Astrocyte (in vitro differentiated cells and primary cell): ENCODE measurements at regions not wholly inside any gene's neighbourhood (a gene's known extent, or its start where the extent isn't known, plus 50 kb on each side); places are given as distances from the start of the nearest gene placed in this dataset.

Experiments
- DNase-seq: peaks from one replicate; pipeline ENCODE4 v3.0.0-alpha.2; 2010; ENCODE audit warnings: low read depth
- FAIRE-seq: peaks from 2 replicates; lab custom pipeline; 2011; peaks lifted over from hg19 to GRCh38; lab: Jason Lieb, UNC
- H2AFZ ChIP-seq: 2 replicates; pipeline ENCODE4 v1.6.0; 2012; ENCODE audit warnings: low read depth, low read length, inconsistent platforms
- H3K27ac ChIP-seq: 2 replicates; pipeline ENCODE4 v1.5.1; 2011; ENCODE audit warnings: low read depth, low read length, inconsistent platforms
- H3K27me3 ChIP-seq: 2 replicates; pipeline ENCODE4 v1.6.0; 2011; ENCODE audit warnings: low read length, inconsistent platforms; ENCODE audit not compliant: insufficient read depth
- H3K36me3 ChIP-seq: 2 replicates; pipeline ENCODE4 v1.5.1; 2011; ENCODE audit warnings: low read length, inconsistent platforms; ENCODE audit not compliant: insufficient read depth
- H3K4me1 ChIP-seq: 2 replicates; pipeline ENCODE4 v1.5.1; 2011; ENCODE audit warnings: low read length, inconsistent platforms; ENCODE audit not compliant: insufficient read depth
- H3K4me2 ChIP-seq: 2 replicates; pipeline ENCODE4 v1.6.0; 2012; ENCODE audit warnings: low read length, inconsistent platforms
- H3K4me3 ChIP-seq: 2 replicates; pipeline ENCODE4 v1.5.1; 2011; ENCODE audit warnings: low read depth, mild to moderate bottlenecking, low read length, inconsistent platforms; ENCODE audit not compliant: insufficient read depth
- H3K79me2 ChIP-seq: 2 replicates; pipeline ENCODE4 v1.6.0; 2012; ENCODE audit warnings: mild to moderate bottlenecking, low read length, inconsistent platforms; ENCODE audit not compliant: insufficient read depth
- H3K9ac ChIP-seq: 2 replicates; pipeline ENCODE4 v1.6.0; 2012; ENCODE audit warnings: mild to moderate bottlenecking, low read length, inconsistent platforms
- H3K9me3 ChIP-seq: 2 replicates; pipeline ENCODE4 v1.5.1; 2012; ENCODE audit warnings: low read depth, mild to moderate bottlenecking, low read length, inconsistent platforms; ENCODE audit not compliant: insufficient read depth
- H4K20me1 ChIP-seq: 2 replicates; pipeline ENCODE4 v1.6.0; 2012; ENCODE audit warnings: low read length, inconsistent platforms; ENCODE audit not compliant: insufficient read depth
- H3K27ac Mint-ChIP-seq: one replicate; pipeline ENCODE4 v1.8.0; 2021; ENCODE audit warnings: mild to moderate bottlenecking, mixed read lengths; ENCODE audit not compliant: unreplicated experiment
- H3K27me3 Mint-ChIP-seq: one replicate; pipeline ENCODE4 v1.8.0; 2021; ENCODE audit warnings: low read depth, mixed read lengths; ENCODE audit not compliant: unreplicated experiment
- H3K36me3 Mint-ChIP-seq: one replicate; pipeline ENCODE4 v1.8.0; 2021; ENCODE audit warnings: low read depth, mixed read lengths; ENCODE audit not compliant: unreplicated experiment
- H3K4me1 Mint-ChIP-seq: one replicate; pipeline ENCODE4 v1.8.0; 2021; ENCODE audit warnings: low read depth, mixed read lengths; ENCODE audit not compliant: unreplicated experiment
- H3K4me3 Mint-ChIP-seq: one replicate; pipeline ENCODE4 v1.8.0; 2021; ENCODE audit warnings: mild to moderate bottlenecking, moderate library complexity, mixed read lengths; ENCODE audit not compliant: unreplicated experiment
- H3K9me3 Mint-ChIP-seq: one replicate; pipeline ENCODE4 v1.8.0; 2021; ENCODE audit warnings: mild to moderate bottlenecking, mixed read lengths; ENCODE audit not compliant: unreplicated experiment
- CTCF ChIP-seq: IDR thresholded peaks from 2 replicates; pipeline ENCODE4 v1.5.1; 2011; ENCODE audit warnings: low read depth, mild to moderate bottlenecking, inconsistent platforms, low read length, moderate library complexity; ENCODE audit not compliant: insufficient read depth
- EZH2 ChIP-seq: IDR thresholded peaks from 2 replicates; pipeline ENCODE4 v1.6.1; 2012; ENCODE audit warnings: mild to moderate bottlenecking, low read length, inconsistent platforms; ENCODE audit not compliant: insufficient read depth

- Mint-ChIP-seq H3K27ac (no peak overlapping the region), H3K4me3 (no peak overlapping the region), H3K36me3 (no peaks in the 10 kb centered on the region), H3K4me1 (peaks cover 19% of the 10 kb centered on the region), H3K9me3 (no peaks in the 10 kb centered on the region), H3K27me3 (no peaks in the 10 kb centered on the region)
- H3K27ac ChIP-seq, result no peak overlapping the region
- H3K9me3 ChIP-seq, result no peaks in the 10 kb centered on the region
- H3K9ac ChIP-seq, result no peak overlapping the region
- no peaks in the 10 kb centered on the region for H4K20me1 ChIP-seq
- H3K4me3 ChIP-seq, result no peak overlapping the region
- no peak overlapping the region for H2AFZ ChIP-seq
- H3K4me1 ChIP-seq, result no peaks in the 10 kb centered on the region
- H3K4me2 ChIP-seq, result no peak overlapping the region
- TF ChIP-seq CTCF (no peak), EZH2 (no peak)
- H3K79me2 ChIP-seq, result no peaks in the 10 kb centered on the region
- no peak for DNase-seq
- no peak for FAIRE-seq
- H3K36me3 ChIP-seq, result no peaks in the 10 kb centered on the region
- no peaks in the 10 kb centered on the region for H3K27me3 ChIP-seq
Measured at GRCh38 chr16:80263848-80264694, 276.7 kb upstream of the DYNLRB2 start.

- H3K4me3 Mint-ChIP-seq, result no peak overlapping the region
Measured at GRCh38 chr16:80263181-80263823, 277.5 kb upstream of the DYNLRB2 start.

More at GRCh38 chr16:80263181-80263823, 277.5 kb upstream of the DYNLRB2 start:
- H3K36me3 Mint-ChIP-seq, result no peaks in the 10 kb centered on the region
- no peak overlapping the region for H2AFZ ChIP-seq
- no peaks in the 10 kb centered on the region for H3K9me3 Mint-ChIP-seq
- no peaks in the 10 kb centered on the region for H3K27me3 Mint-ChIP-seq
- no peaks in the 10 kb centered on the region for H3K79me2 ChIP-seq
- no peak overlapping the region for H3K27ac ChIP-seq
- no peak overlapping the region for H3K4me2 ChIP-seq
- H3K4me1 Mint-ChIP-seq, result peaks cover 21% of the 10 kb centered on the region
- H3K9me3 ChIP-seq, result no peaks in the 10 kb centered on the region
- no peak overlapping the region for H3K9ac ChIP-seq
- no peak for FAIRE-seq
- no peak overlapping the region for H3K27ac Mint-ChIP-seq
- no peaks in the 10 kb centered on the region for H4K20me1 ChIP-seq
- DNase-seq, result no peak
- no peaks in the 10 kb centered on the region for H3K27me3 ChIP-seq
- no peaks in the 10 kb centered on the region for H3K4me1 ChIP-seq
- TF ChIP-seq CTCF (no peak), EZH2 (no peak)
- H3K4me3 ChIP-seq, result no peak overlapping the region
- no peaks in the 10 kb centered on the region for H3K36me3 ChIP-seq
